ENCODE measurements at regions not wholly inside any gene's neighbourhood (a gene's known extent, or its start where the extent isn't known, plus 50 kb on each side); places are given as distances from the start of the nearest gene placed in this dataset.

DNA sequence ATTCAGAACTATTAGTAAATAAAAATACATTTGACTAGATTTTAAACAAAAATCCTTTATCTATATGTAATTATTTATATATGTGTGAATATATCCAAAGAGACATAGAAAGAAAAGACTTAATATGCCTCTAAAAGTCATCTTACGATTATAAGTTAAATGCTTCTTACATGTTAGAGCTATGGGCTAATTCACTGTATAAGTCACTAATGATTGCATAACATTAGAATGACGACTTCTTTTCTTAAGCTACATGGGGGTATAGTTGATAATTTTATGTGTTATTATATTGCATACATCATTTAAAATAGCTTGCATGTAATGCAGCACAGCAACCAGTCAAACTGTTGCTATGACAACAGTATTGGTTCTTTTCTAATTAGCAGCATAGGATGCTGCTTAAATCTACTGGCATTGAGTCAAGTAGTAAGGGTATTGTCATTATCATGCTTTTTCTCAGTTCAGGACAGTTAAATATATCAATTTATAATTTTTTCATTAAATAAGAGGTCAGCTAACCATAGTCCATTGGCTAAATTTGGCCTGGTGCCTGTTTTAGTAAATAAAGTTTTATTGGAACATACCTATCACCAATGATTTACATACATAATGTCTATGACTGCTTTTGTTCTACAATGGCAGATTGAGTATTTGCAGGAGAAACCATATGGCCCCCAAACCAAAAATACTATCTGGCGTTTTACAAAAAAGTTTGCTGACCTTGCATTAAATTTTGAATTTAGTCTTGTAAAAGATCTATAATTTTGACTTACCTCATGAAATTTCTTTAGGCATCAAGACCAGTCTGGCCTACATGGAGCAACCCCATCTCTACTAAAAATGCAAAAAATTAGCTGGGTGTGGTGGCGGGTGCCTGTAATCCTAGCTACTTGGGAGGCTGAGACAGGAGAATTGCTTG lies 207.7 kb upstream of the ZSWIM2 start:
- TF ChIP-seq, protein P1, sequence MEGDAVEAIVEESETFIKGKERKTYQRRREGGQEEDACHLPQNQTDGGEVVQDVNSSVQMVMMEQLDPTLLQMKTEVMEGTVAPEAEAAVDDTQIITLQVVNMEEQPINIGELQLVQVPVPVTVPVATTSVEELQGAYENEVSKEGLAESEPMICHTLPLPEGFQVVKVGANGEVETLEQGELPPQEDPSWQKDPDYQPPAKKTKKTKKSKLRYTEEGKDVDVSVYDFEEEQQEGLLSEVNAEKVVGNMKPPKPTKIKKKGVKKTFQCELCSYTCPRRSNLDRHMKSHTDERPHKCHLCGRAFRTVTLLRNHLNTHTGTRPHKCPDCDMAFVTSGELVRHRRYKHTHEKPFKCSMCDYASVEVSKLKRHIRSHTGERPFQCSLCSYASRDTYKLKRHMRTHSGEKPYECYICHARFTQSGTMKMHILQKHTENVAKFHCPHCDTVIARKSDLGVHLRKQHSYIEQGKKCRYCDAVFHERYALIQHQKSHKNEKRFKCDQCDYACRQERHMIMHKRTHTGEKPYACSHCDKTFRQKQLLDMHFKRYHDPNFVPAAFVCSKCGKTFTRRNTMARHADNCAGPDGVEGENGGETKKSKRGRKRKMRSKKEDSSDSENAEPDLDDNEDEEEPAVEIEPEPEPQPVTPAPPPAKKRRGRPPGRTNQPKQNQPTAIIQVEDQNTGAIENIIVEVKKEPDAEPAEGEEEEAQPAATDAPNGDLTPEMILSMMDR (IDR thresholded peaks at IDR 0.05): no peak
- TF ChIP-seq POLR2A (IDR thresholded peaks at IDR 0.05): no peak
- no peak for TF ChIP-seq POLR2AphosphoS5 (IDR thresholded peaks at IDR 0.05)
- TF ChIP-seq EP300 (IDR thresholded peaks at IDR 0.05): no peak

All from gastroesophageal sphincter (tissue), 3 donors.